OCI-LY7 (cell line): ENCODE measurements at regions not wholly inside any gene's neighbourhood (a gene's known extent, or its start where the extent isn't known, plus 50 kb on each side); places are given as distances from the start of the nearest gene placed in this dataset.
A peak's percentile ranks its signal among the peaks of the same experiment; 100 is the strongest.

Source experiments
- BruUV-seq: library from RNA; stranded (reverse); fragments of 400-500 nt; replicated peaks from 2 replicates; lab custom pipeline; 2021; lab: Mats Ljungman, UMichigan
- CTCF ChIA-PET: fragments of 300-600 bp; sonication (Branson Sonifier 250); formaldehyde crosslinking; loops from one replicate; lab custom pipeline; 2022; ENCODE audit warnings: antibody characterized with exemption; ENCODE audit not compliant: unreplicated experiment; lab: Charles Lee
- POLR2A ChIA-PET: fragments of 300-600 bp; sonication (Branson Sonifier 250); formaldehyde crosslinking; loops from one replicate; lab custom pipeline; 2022; ENCODE audit warnings: antibody characterized with exemption; lab: Charles Lee
- DNase-seq: peaks from one replicate; pipeline ENCODE4 v3.0.0-alpha.2; 2015; ENCODE audit warnings: low spot score
- H2AFZ ChIP-seq: fragments of 200-600 bp; sonication (generic), shearing (Covaris generic); 2 replicates; pipeline ENCODE4 v1.6.1; 2014; ENCODE audit warnings: mild to moderate bottlenecking, antibody characterized with exemption, low read length, moderate library complexity
- H3K27ac ChIP-seq: fragments of 200-600 bp; sonication (generic); 2 replicates; pipeline ENCODE4 v1.5.1; 2014; ENCODE audit warnings: mixed run types, low read depth, mild to moderate bottlenecking, moderate library complexity, low read length, inconsistent platforms; ENCODE audit not compliant: poor library complexity, severe bottlenecking
- H3K36me3 ChIP-seq: fragments of 200-600 bp; sonication (generic); 2 replicates; pipeline ENCODE4 v1.6.1; 2014; ENCODE audit warnings: mild to moderate bottlenecking, antibody characterized with exemption, low read length, moderate library complexity, mixed read lengths; ENCODE audit not compliant: insufficient read depth
- H3K4me1 ChIP-seq: fragments of 200-600 bp; sonication (generic); 2 replicates; pipeline ENCODE4 v1.5.1; 2014; ENCODE audit warnings: mild to moderate bottlenecking, low read length; ENCODE audit not compliant: insufficient read depth, poor library complexity, severe bottlenecking
- H3K4me2 ChIP-seq: fragments of 200-600 bp; sonication (generic); 2 replicates; pipeline ENCODE4 v1.6.1; 2014; ENCODE audit warnings: mild to moderate bottlenecking, low read length
- H3K4me3 ChIP-seq: fragments of 200-600 bp; sonication (generic); 2 replicates; pipeline ENCODE4 v1.5.1; 2014; ENCODE audit warnings: mild to moderate bottlenecking, low read depth, low read length; ENCODE audit not compliant: poor library complexity, severe bottlenecking
- H3K79me2 ChIP-seq: fragments of 200-600 bp; sonication (generic); 2 replicates; pipeline ENCODE4 v1.6.1; 2016; ENCODE audit warnings: low read depth, mild to moderate bottlenecking, low read length, moderate library complexity, mixed read lengths; ENCODE audit not compliant: insufficient read depth
- H3K9me2 ChIP-seq: fragments of 200-600 bp; sonication (generic); 2 replicates; pipeline ENCODE4 v1.6.1; 2016; ENCODE audit warnings: mild to moderate bottlenecking, low read length, mixed read lengths; ENCODE audit not compliant: insufficient read depth
- H3K9me3 ChIP-seq: fragments of 200-600 bp; sonication (generic); 2 replicates; pipeline ENCODE4 v1.6.1; 2014; ENCODE audit warnings: mild to moderate bottlenecking, mixed run types, low read length, mixed read lengths
- H4K20me1 ChIP-seq: fragments of 200-600 bp; sonication (generic); 2 replicates; pipeline ENCODE4 v1.6.1; 2014; ENCODE audit warnings: mild to moderate bottlenecking, antibody characterized with exemption, low read length, moderate library complexity, mixed read lengths; ENCODE audit not compliant: insufficient read depth
- CTCF ChIP-seq: fragments of 200-600 bp; sonication (generic); conservative IDR thresholded peaks from 2 replicates; pipeline ENCODE4 v1.5.1; 2014; ENCODE audit warnings: mild to moderate bottlenecking, antibody characterized with exemption, low read length, moderate library complexity, mixed read lengths
- EZH2phosphoT487 ChIP-seq: fragments of 200-600 bp; sonication (generic); IDR thresholded peaks from 2 replicates; pipeline ENCODE4 v1.6.1; 2018; ENCODE audit warnings: low read depth, borderline replicate concordance, mild to moderate bottlenecking, mixed run types, antibody characterized with exemption, low read length, moderate library complexity, mixed read lengths
- intact Hi-C: fragments of 100-400 bp; cut with micrococcal nuclease; formaldehyde crosslinking; loops from one replicate; pipeline ENCODE4 v1.10.0; 2022; ENCODE audit not compliant: unreplicated experiment

- peaks cover 23% of the 10 kb centered on the region for H3K4me1 ChIP-seq
- no peak overlapping the region for H3K4me3 ChIP-seq
- CTCF ChIA-PET = no interaction called here
- POLR2A ChIA-PET = interaction anchor here (1.1 to 1.5 kb wide), 2 partner anchors 11 to 801 kb away, joined by 3 read pairs; no protein-coding TSS in a partner anchor
- H3K4me2 ChIP-seq = no peak overlapping the region
- DNase-seq = no peak
- no TSS peak for BruUV-seq
- H3K9me2 ChIP-seq = no peaks in the 10 kb centered on the region
- no peaks in the 10 kb centered on the region for H3K79me2 ChIP-seq
- intact Hi-C loops = loop anchor here (10.0 kb wide), 1 partner anchor 724 kb away; no protein-coding TSS in a partner anchor
- H2AFZ ChIP-seq = no peak overlapping the region
- no peaks in the 10 kb centered on the region for H3K36me3 ChIP-seq
- no peaks in the 10 kb centered on the region for H3K9me3 ChIP-seq
- TF ChIP-seq EZH2phosphoT487 = no peak
- no peak for TF ChIP-seq CTCF
- H3K27ac ChIP-seq = no peak overlapping the region
- no peaks in the 10 kb centered on the region for H4K20me1 ChIP-seq
These were observed 58.3 kb upstream of the CARMIL1 start for GRCh38 chr6:25220857-25221256.

- H3K4me2 ChIP-seq = no peak overlapping the region
- no peaks in the 10 kb centered on the region for H3K36me3 ChIP-seq
- H3K4me1 ChIP-seq = peaks cover 27% of the 10 kb centered on the region
- TF ChIP-seq CTCF (no peak), EZH2phosphoT487 (no peak)
- H2AFZ ChIP-seq = no peak overlapping the region
- H3K79me2 ChIP-seq = no peaks in the 10 kb centered on the region
- intact Hi-C loops = loop anchor here (2.0 to 10.0 kb wide), 3 partner anchors 43 to 723 kb away; no protein-coding TSS in a partner anchor
- DNase-seq = no peak
- POLR2A ChIA-PET = no interaction called here
- no TSS peak for BruUV-seq
- H3K4me3 ChIP-seq = no peak overlapping the region
- no peak overlapping the region for H3K27ac ChIP-seq
- H3K9me2 ChIP-seq = no peaks in the 10 kb centered on the region
- CTCF ChIA-PET = no interaction called here
- no peaks in the 10 kb centered on the region for H4K20me1 ChIP-seq
- H3K9me3 ChIP-seq = no peaks in the 10 kb centered on the region
These were observed 57.0 kb upstream of the CARMIL1 start for GRCh38 chr6:25222006-25222678.

- peak; percentile 79 for DNase-seq
- H3K4me2 ChIP-seq = peak overlapping the region; percentile 69
- no peak overlapping the region for H3K27ac ChIP-seq
- peaks cover 27% of the 10 kb centered on the region for H3K4me1 ChIP-seq
- no TSS peak for BruUV-seq
- CTCF ChIA-PET = interaction anchor here (0.5 to 0.8 kb wide), 2 partner anchors 376 to 496 kb away, joined by 3 to 4 read pairs; no protein-coding TSS in a partner anchor
- H3K79me2 ChIP-seq = no peaks in the 10 kb centered on the region
- H2AFZ ChIP-seq = peak overlapping the region; percentile 98
- H4K20me1 ChIP-seq = no peaks in the 10 kb centered on the region
- TF ChIP-seq CTCF (peak; percentile 100), EZH2phosphoT487 (no peak)
- intact Hi-C loops = loop anchor here (1.0 to 10.0 kb wide), 5 partner anchors 41 to 721 kb away; no protein-coding TSS in a partner anchor
- no peaks in the 10 kb centered on the region for H3K9me3 ChIP-seq
- POLR2A ChIA-PET = interaction anchor here (1.2 to 1.5 kb wide), 2 partner anchors 21 to 493 kb away, joined by 3 read pairs; no protein-coding TSS in a partner anchor
- H3K4me3 ChIP-seq = peak overlapping the region; percentile 62
- H3K9me2 ChIP-seq = no peaks in the 10 kb centered on the region
- no peaks in the 10 kb centered on the region for H3K36me3 ChIP-seq
These were observed 55.6 kb upstream of the CARMIL1 start for GRCh38 chr6:25223490-25223991.
